ENCODE measurements at regions not wholly inside any gene's neighbourhood (a gene's known extent, or its start where the extent isn't known, plus 50 kb on each side); places are given as distances from the start of the nearest gene placed in this dataset.

DNA sequence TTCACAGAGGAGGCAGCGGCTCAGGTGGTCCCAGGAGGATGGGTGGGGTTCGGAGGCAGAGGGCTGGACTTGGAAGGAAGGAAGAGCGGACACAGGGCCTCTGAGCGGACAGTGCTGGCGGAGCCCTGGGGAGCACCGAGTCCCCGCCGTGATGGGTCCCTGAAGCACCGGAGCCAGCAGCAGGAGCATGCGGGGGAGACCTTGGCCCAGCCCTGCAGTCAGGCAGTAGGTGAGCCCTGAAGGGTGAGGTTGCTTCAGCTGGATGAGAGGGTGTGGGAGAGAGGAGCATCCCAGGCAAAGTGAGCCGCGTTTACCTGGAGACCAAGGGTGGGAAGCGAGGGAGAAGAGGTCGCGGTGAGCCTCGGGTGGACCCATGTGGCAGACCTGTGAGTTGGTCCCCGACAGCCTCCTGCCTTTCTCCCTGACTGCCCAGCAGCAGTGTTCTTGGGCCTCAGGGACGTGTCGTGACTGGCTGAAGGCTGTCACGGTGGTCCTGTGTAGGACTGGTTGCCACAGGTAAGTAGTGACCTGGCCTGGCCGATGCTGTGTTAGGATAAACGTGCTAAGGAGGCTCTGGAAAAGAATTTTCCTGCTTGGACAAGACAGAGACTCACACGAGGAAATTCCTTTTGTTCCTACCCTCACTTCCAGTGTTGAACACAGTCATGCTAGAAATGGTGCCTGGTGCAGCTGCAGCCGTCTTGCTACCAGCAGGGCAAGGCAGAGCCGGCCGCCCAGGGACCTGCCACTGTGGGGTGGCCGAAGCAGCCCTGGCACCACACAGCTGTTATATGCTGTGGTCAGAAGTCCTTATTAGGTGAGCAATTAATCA is 73.0 kb downstream of the RRM2 start:
- no peak overlapping the region for H3K4me3 ChIP-seq (ENCODE audit: low read depth in 1 of 3, low read length in 3 of 3)
- TF ChIP-seq SP1 (IDR thresholded peaks at IDR 0.05), result no peak
- TF ChIP-seq HNF4A (conservative IDR thresholded peaks at IDR 0.05), result no peak
- no peak for TF ChIP-seq HNF4G (IDR thresholded peaks at IDR 0.05)
- TF ChIP-seq EGR1 (IDR thresholded peaks at IDR 0.05; ENCODE audit: low read depth in 2 of 2), result no peak
- no peak for TF ChIP-seq NR2F2 (IDR thresholded peaks at IDR 0.05)
- TF ChIP-seq, protein P1, sequence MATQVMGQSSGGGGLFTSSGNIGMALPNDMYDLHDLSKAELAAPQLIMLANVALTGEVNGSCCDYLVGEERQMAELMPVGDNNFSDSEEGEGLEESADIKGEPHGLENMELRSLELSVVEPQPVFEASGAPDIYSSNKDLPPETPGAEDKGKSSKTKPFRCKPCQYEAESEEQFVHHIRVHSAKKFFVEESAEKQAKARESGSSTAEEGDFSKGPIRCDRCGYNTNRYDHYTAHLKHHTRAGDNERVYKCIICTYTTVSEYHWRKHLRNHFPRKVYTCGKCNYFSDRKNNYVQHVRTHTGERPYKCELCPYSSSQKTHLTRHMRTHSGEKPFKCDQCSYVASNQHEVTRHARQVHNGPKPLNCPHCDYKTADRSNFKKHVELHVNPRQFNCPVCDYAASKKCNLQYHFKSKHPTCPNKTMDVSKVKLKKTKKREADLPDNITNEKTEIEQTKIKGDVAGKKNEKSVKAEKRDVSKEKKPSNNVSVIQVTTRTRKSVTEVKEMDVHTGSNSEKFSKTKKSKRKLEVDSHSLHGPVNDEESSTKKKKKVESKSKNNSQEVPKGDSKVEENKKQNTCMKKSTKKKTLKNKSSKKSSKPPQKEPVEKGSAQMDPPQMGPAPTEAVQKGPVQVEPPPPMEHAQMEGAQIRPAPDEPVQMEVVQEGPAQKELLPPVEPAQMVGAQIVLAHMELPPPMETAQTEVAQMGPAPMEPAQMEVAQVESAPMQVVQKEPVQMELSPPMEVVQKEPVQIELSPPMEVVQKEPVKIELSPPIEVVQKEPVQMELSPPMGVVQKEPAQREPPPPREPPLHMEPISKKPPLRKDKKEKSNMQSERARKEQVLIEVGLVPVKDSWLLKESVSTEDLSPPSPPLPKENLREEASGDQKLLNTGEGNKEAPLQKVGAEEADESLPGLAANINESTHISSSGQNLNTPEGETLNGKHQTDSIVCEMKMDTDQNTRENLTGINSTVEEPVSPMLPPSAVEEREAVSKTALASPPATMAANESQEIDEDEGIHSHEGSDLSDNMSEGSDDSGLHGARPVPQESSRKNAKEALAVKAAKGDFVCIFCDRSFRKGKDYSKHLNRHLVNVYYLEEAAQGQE (IDR thresholded peaks at IDR 0.05), result no peak
- no peak for TF ChIP-seq RAD21 (IDR thresholded peaks at IDR 0.05)
- no peak for TF ChIP-seq YY1 (IDR thresholded peaks at IDR 0.05)
- TF ChIP-seq FOXA1 (IDR thresholded peaks at IDR 0.05), result no peak
- TF ChIP-seq, protein P2, sequence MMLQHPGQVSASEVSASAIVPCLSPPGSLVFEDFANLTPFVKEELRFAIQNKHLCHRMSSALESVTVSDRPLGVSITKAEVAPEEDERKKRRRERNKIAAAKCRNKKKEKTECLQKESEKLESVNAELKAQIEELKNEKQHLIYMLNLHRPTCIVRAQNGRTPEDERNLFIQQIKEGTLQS (IDR thresholded peaks at IDR 0.05), result no peak
- TF ChIP-seq, protein P3, sequence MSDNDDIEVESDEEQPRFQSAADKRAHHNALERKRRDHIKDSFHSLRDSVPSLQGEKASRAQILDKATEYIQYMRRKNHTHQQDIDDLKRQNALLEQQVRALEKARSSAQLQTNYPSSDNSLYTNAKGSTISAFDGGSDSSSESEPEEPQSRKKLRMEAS (IDR thresholded peaks at IDR 0.05), result no peak
- TF ChIP-seq, protein P4, sequence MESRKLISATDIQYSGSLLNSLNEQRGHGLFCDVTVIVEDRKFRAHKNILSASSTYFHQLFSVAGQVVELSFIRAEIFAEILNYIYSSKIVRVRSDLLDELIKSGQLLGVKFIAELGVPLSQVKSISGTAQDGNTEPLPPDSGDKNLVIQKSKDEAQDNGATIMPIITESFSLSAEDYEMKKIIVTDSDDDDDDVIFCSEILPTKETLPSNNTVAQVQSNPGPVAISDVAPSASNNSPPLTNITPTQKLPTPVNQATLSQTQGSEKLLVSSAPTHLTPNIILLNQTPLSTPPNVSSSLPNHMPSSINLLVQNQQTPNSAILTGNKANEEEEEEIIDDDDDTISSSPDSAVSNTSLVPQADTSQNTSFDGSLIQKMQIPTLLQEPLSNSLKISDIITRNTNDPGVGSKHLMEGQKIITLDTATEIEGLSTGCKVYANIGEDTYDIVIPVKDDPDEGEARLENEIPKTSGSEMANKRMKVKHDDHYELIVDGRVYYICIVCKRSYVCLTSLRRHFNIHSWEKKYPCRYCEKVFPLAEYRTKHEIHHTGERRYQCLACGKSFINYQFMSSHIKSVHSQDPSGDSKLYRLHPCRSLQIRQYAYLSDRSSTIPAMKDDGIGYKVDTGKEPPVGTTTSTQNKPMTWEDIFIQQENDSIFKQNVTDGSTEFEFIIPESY (IDR thresholded peaks at IDR 0.05), result no peak
- TF ChIP-seq RXRA (IDR thresholded peaks at IDR 0.05), result no peak
- no peaks in the 10 kb centered on the region for H3K27me3 ChIP-seq (ENCODE audit: control insufficient read depth in 4 of 4, insufficient read depth in 4 of 4, low read length in 3 of 4)
- H3K27ac ChIP-seq (ENCODE audit: low read depth in 1 of 2, low read length in 2 of 2), result no peak overlapping the region
- WGBS, result 95% methylated on average over 27 of the region's 27 CpGs
- no peaks in the 10 kb centered on the region for H3K9me3 ChIP-seq (ENCODE audit: control insufficient read depth in 4 of 4, low read length in 3 of 4)
- H3K9ac ChIP-seq (ENCODE audit: low read depth in 1 of 2, low read length in 2 of 2), result no peak overlapping the region
- H3K4me1 ChIP-seq (ENCODE audit: control insufficient read depth in 4 of 4, insufficient read depth in 4 of 4, low read length in 3 of 4), result no peaks in the 10 kb centered on the region
- H3K36me3 ChIP-seq (ENCODE audit: control insufficient read depth in 4 of 4, insufficient read depth in 3 of 4, low read depth in 1 of 4, low read length in 3 of 4), result no peaks in the 10 kb centered on the region
- DNase-seq (ENCODE audit: low spot score), result no peak

DNA sequence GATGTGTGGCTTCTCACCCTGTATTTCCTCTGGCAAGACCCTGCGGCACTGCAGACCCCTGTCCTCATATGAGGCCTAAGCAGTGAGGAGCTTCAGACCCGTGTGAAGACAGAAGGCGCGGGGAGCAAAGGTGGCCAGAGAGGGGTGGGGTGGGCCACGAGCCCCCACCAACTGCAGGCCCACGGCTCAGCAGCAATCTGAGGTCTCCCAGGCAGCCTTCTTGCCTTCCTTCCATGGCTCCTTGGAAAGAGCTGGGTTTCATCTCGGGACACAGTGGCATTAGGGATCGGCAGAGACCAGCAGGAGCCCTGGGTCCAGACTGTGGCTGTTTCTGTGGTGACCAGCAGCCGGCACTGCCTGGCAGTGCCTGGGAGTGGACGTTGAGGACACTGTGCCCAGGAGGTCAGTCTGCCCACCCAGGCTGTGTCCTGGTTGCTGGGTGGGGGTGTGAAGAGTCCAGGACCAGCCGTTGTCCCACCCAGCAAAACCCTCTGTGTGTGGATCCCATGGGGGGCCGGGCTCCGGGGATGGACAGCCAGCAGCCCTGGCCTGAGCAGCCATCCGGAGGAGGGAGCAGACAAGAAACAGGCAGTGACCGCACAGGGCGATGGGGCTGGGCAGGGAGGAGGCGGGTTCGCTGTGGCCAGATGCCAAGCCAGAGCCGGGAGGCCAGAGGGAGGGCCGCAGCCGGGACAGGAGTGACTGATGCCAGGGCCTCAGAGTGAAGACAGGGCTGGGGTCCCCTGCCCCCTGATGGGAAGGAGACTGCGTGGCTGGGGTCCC is 73.8 kb downstream of the RRM2 start:
- Histone ChIP-seq H3K4me1 (ENCODE audit: control insufficient read depth in 4 of 4, insufficient read depth in 4 of 4, low read length in 3 of 4) (no peaks in the 10 kb centered on the region), H3K36me3 (ENCODE audit: control insufficient read depth in 4 of 4, insufficient read depth in 3 of 4, low read depth in 1 of 4, low read length in 3 of 4) (no peaks in the 10 kb centered on the region), H3K4me3 (ENCODE audit: low read depth in 1 of 3, low read length in 3 of 3) (no peak overlapping the region), H3K27me3 (ENCODE audit: control insufficient read depth in 4 of 4, insufficient read depth in 4 of 4, low read length in 3 of 4) (no peaks in the 10 kb centered on the region), H3K27ac (ENCODE audit: low read depth in 1 of 2, low read length in 2 of 2) (no peak overlapping the region), H3K9ac (ENCODE audit: low read depth in 1 of 2, low read length in 2 of 2) (no peak overlapping the region), H3K9me3 (ENCODE audit: control insufficient read depth in 4 of 4, low read length in 3 of 4) (no peaks in the 10 kb centered on the region)
- TF ChIP-seq JUND (IDR thresholded peaks at IDR 0.05) (no peak), RXRA (IDR thresholded peaks at IDR 0.05) (no peak), TAF1 (conservative IDR thresholded peaks at IDR 0.05) (no peak), HNF4G (IDR thresholded peaks at IDR 0.05) (no peak), SP1 (IDR thresholded peaks at IDR 0.05) (no peak), GABPA (IDR thresholded peaks at IDR 0.05 in 1 of 2, conservative IDR thresholded peaks at IDR 0.05 in 1 of 2) (no peak), FOXA2 (IDR thresholded peaks at IDR 0.05) (no peak)
- TF ChIP-seq, protein P4 (IDR thresholded peaks at IDR 0.05), result no peak
- TF ChIP-seq, protein P5, sequence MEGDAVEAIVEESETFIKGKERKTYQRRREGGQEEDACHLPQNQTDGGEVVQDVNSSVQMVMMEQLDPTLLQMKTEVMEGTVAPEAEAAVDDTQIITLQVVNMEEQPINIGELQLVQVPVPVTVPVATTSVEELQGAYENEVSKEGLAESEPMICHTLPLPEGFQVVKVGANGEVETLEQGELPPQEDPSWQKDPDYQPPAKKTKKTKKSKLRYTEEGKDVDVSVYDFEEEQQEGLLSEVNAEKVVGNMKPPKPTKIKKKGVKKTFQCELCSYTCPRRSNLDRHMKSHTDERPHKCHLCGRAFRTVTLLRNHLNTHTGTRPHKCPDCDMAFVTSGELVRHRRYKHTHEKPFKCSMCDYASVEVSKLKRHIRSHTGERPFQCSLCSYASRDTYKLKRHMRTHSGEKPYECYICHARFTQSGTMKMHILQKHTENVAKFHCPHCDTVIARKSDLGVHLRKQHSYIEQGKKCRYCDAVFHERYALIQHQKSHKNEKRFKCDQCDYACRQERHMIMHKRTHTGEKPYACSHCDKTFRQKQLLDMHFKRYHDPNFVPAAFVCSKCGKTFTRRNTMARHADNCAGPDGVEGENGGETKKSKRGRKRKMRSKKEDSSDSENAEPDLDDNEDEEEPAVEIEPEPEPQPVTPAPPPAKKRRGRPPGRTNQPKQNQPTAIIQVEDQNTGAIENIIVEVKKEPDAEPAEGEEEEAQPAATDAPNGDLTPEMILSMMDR (IDR thresholded peaks at IDR 0.05; ENCODE audit: low read depth, low read length, missing input control), result no peak
- TF ChIP-seq, protein P2 (IDR thresholded peaks at IDR 0.05), result no peak
- WGBS, result 85% methylated on average over 22 of the region's 22 CpGs
- no peak for DNase-seq (ENCODE audit: low spot score)

Measured in liver (tissue), 8 donors.